K562 (cell line): ENCODE measurements at regions not wholly inside any gene's neighbourhood (a gene's known extent, or its start where the extent isn't known, plus 50 kb on each side); places are given as distances from the start of the nearest gene placed in this dataset.

Experiments used
- BRF1 ChIP-seq: IDR thresholded peaks from 3 replicates; pipeline ENCODE4 v1.6.1; 2011; ENCODE audit warnings: borderline replicate concordance, mild to moderate bottlenecking; ENCODE audit not compliant: insufficient read length; ENCODE audit errors: extremely low read depth
- CLOCK ChIP-seq: fragments of 250-450 bp; sonication (Bioruptor Pico); IDR thresholded peaks from 2 replicates; pipeline ENCODE4 v1.4.0; 2020; ENCODE audit warnings: mild to moderate bottlenecking, moderate library complexity, borderline replicate concordance
- ETV1 ChIP-seq: fragments of 450-650 bp; conservative IDR thresholded peaks from 2 replicates; pipeline ENCODE4 v1.6.1; 2016; ENCODE audit warnings: missing genetic modification characterization, control low read depth, low read depth, missing compliant biosample characterization
- GABPA ChIP-seq: fragments of 200-800 bp; sonication (Bioruptor generic); conservative IDR thresholded peaks from 2 replicates; pipeline ENCODE4 v1.6.1; 2016; ENCODE audit warnings: low read depth, missing genetic modification characterization, missing compliant biosample characterization
- KAT2B ChIP-seq: IDR thresholded peaks from one replicate; pipeline ENCODE4 v1.6.1; 2012; ENCODE audit warnings: low read depth, mild to moderate bottlenecking, control low read depth, inconsistent platforms, low read length, moderate library complexity
- MBD1 ChIP-seq: fragments of 250-450 bp; sonication (Bioruptor Pico); IDR thresholded peaks from 2 replicates; pipeline ENCODE4 v1.8.0; 2022; ENCODE audit warnings: inconsistent platforms
- PHTF2 ChIP-seq: fragments of 250-450 bp; sonication (Bioruptor Pico); IDR thresholded peaks from 2 replicates; pipeline ENCODE4 v1.5.0; 2021; ENCODE audit warnings: mild to moderate bottlenecking
- RFX7 ChIP-seq: fragments of 250-450 bp; sonication (Bioruptor Pico); IDR thresholded peaks from 2 replicates; pipeline ENCODE4 v1.5.1; 2021; ENCODE audit warnings: mild to moderate bottlenecking
- SIX5 ChIP-seq, 2 experiments: IDR thresholded peaks; 2 replicates each; pipeline ENCODE4 v1.6.1; 2011; ENCODE audit warnings: low read length in 2 of 2, borderline replicate concordance in 1 of 2, low read depth in 1 of 2, mild to moderate bottlenecking in 1 of 2, moderate library complexity in 1 of 2; ENCODE audit not compliant: insufficient read depth in 1 of 2
- THRB ChIP-seq: fragments of 450-650 bp; formaldehyde crosslinking; conservative IDR thresholded peaks from 2 replicates; pipeline ENCODE4 v1.4.0; 2022; ENCODE audit warnings: mild to moderate bottlenecking, missing genetic modification characterization
- TSC22D4 ChIP-seq: fragments of 450-650 bp; IDR thresholded peaks from 2 replicates; pipeline ENCODE4 v1.6.1; 2016; ENCODE audit warnings: missing genetic modification characterization, missing biosample characterization, control low read depth
- U2AF1 ChIP-seq: fragments of 200-400 bp; formaldehyde crosslinking; optimal IDR thresholded peaks from 2 replicates; pipeline ENCODE3; 2017; ENCODE audit warnings: mild to moderate bottlenecking, low read depth, low read length, moderate library complexity
- ZBTB1 ChIP-seq: sonication (generic); formaldehyde crosslinking; IDR thresholded peaks from 2 replicates; pipeline ENCODE4 v1.8.1; 2023; ENCODE audit warnings: missing genetic modification reagents, low read depth, mild to moderate bottlenecking, borderline replicate concordance
- ZNF175 ChIP-seq: fragments of 200-800 bp; sonication (Bioruptor generic); IDR thresholded peaks from 2 replicates; pipeline ENCODE4 v1.6.1; 2016; ENCODE audit warnings: low read depth, mild to moderate bottlenecking, missing genetic modification characterization, missing compliant biosample characterization
- ZNF253 ChIP-seq: fragments of 250-450 bp; sonication (Bioruptor Pico); conservative IDR thresholded peaks from 2 replicates; pipeline ENCODE4 v1.6.1; 2021; ENCODE audit warnings: mild to moderate bottlenecking
- ZNF431 ChIP-seq: sonication (generic); formaldehyde crosslinking; IDR thresholded peaks from 2 replicates; pipeline ENCODE4 v1.8.0; 2022; ENCODE audit warnings: mild to moderate bottlenecking, missing genetic modification reagents
- TF ChIP-seq, protein P1 (sequence below), 2 experiments: fragments of 450-650 bp; conservative IDR thresholded peaks; 2 replicates each; pipeline ENCODE4 v1.6.1; 2017; ENCODE audit warnings: mild to moderate bottlenecking in 2 of 2, moderate library complexity in 2 of 2
- TF ChIP-seq, protein P2 (sequence below): sonication (generic); formaldehyde crosslinking; IDR thresholded peaks from 2 replicates; pipeline ENCODE4 v1.8.1; 2022; ENCODE audit warnings: missing genetic modification reagents

DNA sequence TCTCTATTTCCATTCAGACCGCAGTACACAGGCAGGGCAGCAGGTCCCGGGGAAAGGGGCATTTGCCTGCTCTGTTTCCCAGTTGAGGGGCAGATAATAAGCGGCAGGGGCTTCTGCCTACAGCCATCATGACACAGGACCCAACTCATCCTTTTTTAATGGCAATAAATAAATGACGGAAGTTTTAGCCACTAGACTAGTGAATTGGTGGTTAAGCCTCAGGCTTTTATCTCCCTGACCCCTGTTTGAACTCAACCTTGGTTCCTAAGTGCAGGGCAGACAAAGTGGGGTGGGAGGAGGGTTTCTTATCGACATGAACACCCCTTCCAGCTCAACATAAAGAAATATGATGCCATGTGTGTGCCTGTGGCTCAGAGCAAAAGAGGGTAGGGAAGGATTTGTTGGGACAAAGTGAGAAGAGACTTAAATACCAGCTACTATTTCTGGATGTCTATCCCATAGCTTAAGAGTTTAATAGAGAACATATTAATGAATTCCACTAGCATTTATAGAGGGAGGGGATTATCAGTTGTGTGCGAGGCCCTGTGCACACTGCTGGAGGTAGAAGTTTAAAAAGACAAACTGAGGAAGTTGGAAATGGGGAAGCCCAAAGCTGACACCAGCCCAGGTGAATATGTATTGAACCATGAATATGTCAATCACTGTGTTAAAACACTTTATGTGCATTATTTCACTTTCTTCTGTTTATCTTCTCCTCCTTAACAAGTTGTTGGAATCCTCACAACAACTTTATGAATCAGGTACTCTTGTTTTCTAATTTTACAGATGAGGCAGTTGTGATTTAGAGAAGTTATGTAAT is 939.4 kb downstream of the MCTP2 start (continued):
- TF ChIP-seq ETV1 (peak; percentile 69), ZNF253 (CRISPR knock-in tag) (no peak), U2AF1 (no peak), TSC22D4 (tag) (no peak), PHTF2 (CRISPR knock-in tag) (no peak), BRF1 (no peak), ZBTB1 (no peak), GABPA (0 out of 2 replicates have a peak, but pooled peaks have one; percentile 20), THRB (CRISPR knock-in tag) (no peak), ZNF431 (CRISPR knock-in tag) (no peak), KAT2B (no peak), CLOCK (CRISPR knock-in tag) (no peak), RFX7 (no peak), MBD1 (CRISPR knock-in tag) (no peak), SIX5 (IDR thresholded peaks at IDR 0.05; ENCODE audit: borderline replicate concordance in 1 of 2, insufficient read depth in 1 of 2, low read depth in 1 of 2, low read length in 2 of 2) (no peak), ZNF175 (no peak)
- TF ChIP-seq, protein P1, sequence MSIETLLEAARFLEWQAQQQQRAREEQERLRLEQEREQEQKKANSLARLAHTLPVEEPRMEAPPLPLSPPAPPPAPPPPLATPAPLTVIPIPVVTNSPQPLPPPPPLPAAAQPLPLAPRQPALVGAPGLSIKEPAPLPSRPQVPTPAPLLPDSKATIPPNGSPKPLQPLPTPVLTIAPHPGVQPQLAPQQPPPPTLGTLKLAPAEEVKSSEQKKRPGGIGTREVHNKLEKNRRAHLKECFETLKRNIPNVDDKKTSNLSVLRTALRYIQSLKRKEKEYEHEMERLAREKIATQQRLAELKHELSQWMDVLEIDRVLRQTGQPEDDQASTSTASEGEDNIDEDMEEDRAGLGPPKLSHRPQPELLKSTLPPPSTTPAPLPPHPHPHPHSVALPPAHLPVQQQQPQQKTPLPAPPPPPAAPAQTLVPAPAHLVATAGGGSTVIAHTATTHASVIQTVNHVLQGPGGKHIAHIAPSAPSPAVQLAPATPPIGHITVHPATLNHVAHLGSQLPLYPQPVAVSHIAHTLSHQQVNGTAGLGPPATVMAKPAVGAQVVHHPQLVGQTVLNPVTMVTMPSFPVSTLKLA (conservative IDR thresholded peaks at IDR 0.05), result peak in 1 of 2 experiments; percentile 63; a peak in 1 of 4 replicates
- TF ChIP-seq, protein P2, sequence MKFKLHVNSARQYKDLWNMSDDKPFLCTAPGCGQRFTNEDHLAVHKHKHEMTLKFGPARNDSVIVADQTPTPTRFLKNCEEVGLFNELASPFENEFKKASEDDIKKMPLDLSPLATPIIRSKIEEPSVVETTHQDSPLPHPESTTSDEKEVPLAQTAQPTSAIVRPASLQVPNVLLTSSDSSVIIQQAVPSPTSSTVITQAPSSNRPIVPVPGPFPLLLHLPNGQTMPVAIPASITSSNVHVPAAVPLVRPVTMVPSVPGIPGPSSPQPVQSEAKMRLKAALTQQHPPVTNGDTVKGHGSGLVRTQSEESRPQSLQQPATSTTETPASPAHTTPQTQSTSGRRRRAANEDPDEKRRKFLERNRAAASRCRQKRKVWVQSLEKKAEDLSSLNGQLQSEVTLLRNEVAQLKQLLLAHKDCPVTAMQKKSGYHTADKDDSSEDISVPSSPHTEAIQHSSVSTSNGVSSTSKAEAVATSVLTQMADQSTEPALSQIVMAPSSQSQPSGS (CRISPR knock-in tag), result no peak
